Endothelial cell of hepatic sinusoid (primary cell): ENCODE measurements at regions not wholly inside any gene's neighbourhood (a gene's known extent, or its start where the extent isn't known, plus 50 kb on each side); places are given as distances from the start of the nearest gene placed in this dataset.
"Not testable (repeated sequence)": the region's sequence is repeated elsewhere in the genome, so short reads cannot be mapped to it uniquely, and the experiment has no call there.

ENCODE experiments used
- in situ Hi-C: cut with HindIII; loops from 2 replicates; pipeline ENCODE4 v1.10.0; 2017; ENCODE audit warnings: low sequenced_read_pairs

GRCh38 chr9:10818206-10818605 is 205.4 kb upstream of the PTPRD start:
- in situ Hi-C loops = no loop called here

GRCh38 chr9:10835791-10836463 is 223.1 kb upstream of the PTPRD start:
- in situ Hi-C loops = loop anchor here (5.0 kb wide), 1 partner anchor 44 kb away; no protein-coding TSS in a partner anchor

GRCh38 chr9:10843151-10843550 is 230.3 kb upstream of the PTPRD start:
- in situ Hi-C loops = no loop called here

DNA sequence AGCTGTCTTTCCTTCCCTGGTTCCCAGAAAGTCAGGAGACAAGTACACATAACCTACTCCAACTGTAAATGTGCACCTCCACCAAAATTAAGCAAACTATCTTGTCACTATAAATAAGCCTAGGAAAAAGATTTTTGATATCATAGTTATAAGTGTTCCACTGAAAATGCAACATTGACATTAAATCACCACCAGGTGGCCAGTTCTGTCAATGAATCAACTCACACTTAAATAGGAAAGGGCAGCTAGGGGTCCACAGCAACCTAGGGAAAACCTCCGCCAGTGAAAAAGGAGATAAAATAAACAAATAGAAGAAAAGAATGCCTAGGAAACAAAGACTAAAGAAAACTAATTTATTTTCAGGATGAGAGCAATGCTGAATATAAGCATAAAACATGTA is 243.0 kb upstream of the PTPRD start:
- in situ Hi-C loops = no loop called here

DNA sequence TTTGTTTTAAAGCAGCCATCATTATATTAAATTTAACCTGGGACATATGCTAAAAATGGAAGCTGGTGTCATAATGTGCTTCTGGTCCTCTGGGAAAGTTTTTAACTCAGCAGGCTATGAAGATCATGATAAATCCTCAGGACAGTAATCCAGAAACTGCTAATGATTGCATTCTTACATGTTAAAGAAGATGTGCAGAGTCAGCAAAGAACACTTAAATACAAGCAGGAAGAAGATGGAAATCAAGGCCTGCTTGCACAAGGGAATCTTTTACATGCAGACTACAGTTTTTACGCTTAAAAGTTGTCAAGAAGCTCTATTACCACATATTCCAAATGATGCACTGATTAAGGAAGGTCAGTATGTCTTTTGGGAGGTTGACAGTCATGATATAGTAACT is 246.0 kb upstream of the PTPRD start:
- in situ Hi-C loops = no loop called here

GRCh38 chr9:10863476-10863875 is 250.7 kb upstream of the PTPRD start:
- in situ Hi-C loops = no loop called here

DNA sequence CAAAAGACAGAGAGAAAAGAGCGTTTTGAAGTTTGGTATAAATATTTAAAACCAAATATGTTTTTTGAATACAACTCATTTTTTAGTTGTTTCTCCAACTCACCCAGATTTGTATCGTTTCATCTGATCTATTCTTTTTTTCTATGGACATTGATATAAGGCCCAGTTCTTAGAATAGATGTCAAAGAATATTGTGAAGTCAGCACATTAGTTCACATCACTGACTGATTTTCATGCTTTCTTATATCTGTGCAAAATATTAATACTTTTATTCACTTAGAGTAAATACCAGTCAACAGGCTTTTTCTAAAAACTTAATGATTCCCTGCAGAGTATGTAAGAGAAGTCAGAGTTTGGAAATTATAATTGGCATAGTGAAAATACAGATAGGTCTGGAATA is 254.4 kb upstream of the PTPRD start:
- in situ Hi-C loops = no loop called here

GRCh38 chr9:10869687-10870086 is 256.9 kb upstream of the PTPRD start:
- in situ Hi-C loops = no loop called here

GRCh38 chr9:10873999-10874398 is 261.2 kb upstream of the PTPRD start:
- in situ Hi-C loops = no loop called here

DNA sequence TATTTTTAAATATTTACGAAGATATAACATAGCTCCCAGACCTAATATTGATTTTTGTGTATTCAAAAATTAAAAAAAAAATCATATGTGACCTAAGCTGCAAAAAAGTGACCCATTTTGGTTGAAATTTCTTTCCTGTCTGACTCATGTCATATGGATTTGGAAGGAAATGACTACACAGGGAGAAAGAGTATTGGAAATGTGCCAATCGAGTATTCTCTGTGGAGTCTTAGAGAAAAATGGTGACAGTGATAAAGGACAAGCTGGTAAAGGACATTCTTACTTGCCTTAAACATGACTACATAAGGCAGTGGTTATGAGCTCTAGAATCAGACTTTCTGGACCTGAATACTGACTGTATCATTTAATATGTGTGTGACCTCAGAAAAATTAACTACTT is 262.9 kb upstream of the PTPRD start:
- in situ Hi-C loops = no loop called here

DNA sequence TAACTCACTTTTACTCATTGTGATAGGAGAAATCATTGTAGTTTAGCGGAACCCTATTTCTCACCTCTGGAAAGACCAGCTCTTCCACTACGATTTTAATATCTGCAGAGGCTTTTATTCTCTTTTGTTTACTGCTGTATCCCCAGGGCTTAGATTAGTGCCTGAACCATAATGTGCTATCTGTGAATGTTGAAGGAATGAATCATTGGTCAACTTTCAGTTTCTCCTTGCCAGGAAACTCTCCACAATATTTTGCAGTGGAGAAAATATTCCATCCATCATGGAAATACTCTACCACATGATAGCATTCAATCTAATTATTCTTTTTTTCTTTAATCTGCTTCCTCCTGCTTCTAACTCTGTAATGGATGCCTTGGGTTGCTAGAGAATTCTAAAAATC is 263.5 kb upstream of the PTPRD start:
- in situ Hi-C loops = no loop called here

- in situ Hi-C loops = not testable (repeated sequence)
These were observed 277.5 kb upstream of the PTPRD start for GRCh38 chr9:10890266-10890665.

- in situ Hi-C loops = no loop called here
These were observed 286.7 kb upstream of the PTPRD start for GRCh38 chr9:10899509-10899908.

DNA sequence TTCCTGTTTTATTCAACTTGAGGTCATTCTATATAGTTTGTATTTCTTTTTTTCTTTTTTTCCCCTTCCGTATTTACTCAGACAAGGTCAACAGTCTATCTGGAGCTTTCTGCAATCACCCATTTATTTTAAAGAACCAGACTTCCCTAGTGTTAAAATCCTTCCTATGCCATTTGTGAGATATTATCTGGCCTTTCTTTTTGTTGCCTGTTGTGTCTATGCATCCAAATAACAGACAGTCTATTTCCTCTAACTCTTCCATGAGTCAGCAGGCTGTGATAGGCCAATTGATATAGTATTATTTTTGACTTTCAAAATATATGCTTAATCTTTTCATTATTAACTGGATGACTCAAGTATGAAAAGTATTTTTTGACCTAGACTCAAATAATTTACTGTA is 291.2 kb upstream of the PTPRD start:
- in situ Hi-C loops = no loop called here

GRCh38 chr9:10910779-10911178 is 298.0 kb upstream of the PTPRD start:
- in situ Hi-C loops = no loop called here

DNA sequence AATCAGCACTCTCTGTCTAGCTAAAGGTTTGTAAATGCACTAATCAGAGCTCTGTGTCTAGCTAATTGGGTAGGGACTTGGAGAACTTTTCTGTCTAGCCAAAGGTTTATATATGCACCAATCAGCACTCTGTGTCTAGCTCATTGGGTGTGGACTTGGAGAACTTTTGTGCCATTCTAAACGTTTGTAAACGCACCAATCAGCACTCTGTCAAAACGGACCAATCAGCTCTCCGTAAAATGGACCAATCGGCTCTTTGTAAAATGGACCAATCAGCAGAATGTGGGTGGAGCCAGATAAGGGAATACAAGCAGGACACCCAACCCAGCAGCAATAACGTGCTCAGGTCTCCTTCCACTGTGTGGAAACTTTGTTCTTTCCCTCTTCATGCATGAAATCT is 298.6 kb upstream of the PTPRD start:
- in situ Hi-C loops = no loop called here

GRCh38 chr9:10917001-10917400 is 304.2 kb upstream of the PTPRD start:
- in situ Hi-C loops = no loop called here

- in situ Hi-C loops = no loop called here
These were observed 308.9 kb upstream of the PTPRD start for GRCh38 chr9:10921671-10922070.

GRCh38 chr9:10925896-10926295 is 313.1 kb upstream of the PTPRD start:
- in situ Hi-C loops = no loop called here

DNA sequence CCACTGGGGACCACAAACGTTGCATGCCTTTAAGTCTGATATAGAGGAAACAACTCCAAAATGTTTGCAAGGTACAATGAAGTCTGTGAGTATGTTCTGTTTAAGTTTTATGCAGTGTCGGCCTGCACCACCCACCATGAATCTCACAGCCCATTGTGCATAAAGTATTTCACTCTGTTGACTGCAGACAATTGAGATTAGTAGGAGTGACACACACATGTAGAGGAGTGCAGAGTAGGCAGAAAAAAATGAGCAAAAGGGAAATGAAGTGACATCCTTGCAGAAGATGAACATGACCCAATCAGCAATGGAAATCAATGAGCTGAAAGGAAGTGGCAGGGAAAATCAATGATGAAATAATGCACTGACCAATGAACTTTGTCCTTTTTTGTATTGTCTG is 315.6 kb upstream of the PTPRD start:
- in situ Hi-C loops = no loop called here

- in situ Hi-C loops = no loop called here
These were observed 317.3 kb upstream of the PTPRD start for GRCh38 chr9:10930081-10930480.

DNA sequence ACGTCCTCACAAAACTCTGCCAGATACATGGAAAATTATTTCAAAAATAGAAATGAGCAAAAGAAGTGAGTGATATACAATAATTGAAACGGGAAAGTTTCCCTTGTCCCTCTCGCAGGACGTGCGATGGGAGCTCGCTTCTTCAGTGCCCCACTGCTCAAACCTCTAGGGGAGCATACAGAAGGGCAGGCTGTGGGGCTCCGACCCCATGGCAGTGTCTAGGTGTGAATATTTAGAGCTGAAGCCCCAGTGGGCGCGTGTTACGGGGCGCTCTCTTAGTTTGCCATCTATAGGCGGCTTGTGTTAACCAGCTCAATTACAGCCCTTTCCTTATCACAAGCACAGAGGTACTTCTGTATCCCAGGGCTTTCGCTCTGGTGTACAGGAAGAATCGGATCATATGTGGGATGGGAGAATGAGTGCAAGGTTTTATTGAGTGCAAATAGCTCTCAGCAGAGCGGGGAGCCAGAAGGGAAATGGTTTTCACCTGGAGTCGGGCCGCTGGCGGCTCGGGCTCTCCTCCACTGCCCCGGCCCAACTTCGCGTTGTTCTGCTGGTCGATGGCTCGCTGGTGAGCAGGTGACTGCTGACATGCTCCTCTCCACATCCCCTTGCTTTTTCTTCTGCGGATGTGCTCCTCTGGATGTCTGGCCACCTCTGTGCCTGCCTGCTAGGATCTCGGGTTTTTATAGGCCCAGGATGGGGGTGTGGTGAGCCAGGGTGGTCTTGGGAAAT is 334.0 kb upstream of the PTPRD start:
- in situ Hi-C loops = no loop called here

GRCh38 chr9:10957878-10958277 is 345.1 kb upstream of the PTPRD start:
- in situ Hi-C loops = no loop called here
